Fibroblast of lung (primary cell): ENCODE measurements at regions not wholly inside any gene's neighbourhood (a gene's known extent, or its start where the extent isn't known, plus 50 kb on each side); places are given as distances from the start of the nearest gene placed in this dataset.

ENCODE experiments used
- DNase-seq, 2 donors: peaks; one replicate each; pipeline versions ENCODE4 v3.0.0 to v3.0.0-alpha.2; 2010; ENCODE audit warnings: low read depth in 2 of 2
- H2AFZ ChIP-seq: 2 replicates; pipeline ENCODE4 v1.5.1; 2012; ENCODE audit warnings: low read length, control low read depth, inconsistent platforms
- H3K27ac ChIP-seq: 2 replicates; pipeline ENCODE4 v1.5.1; 2011; ENCODE audit warnings: low read length, control low read depth; ENCODE audit not compliant: insufficient read depth
- H3K27me3 ChIP-seq: 2 replicates; pipeline ENCODE4 v1.5.1; 2011; ENCODE audit warnings: mild to moderate bottlenecking, low read length; ENCODE audit not compliant: control insufficient read depth, insufficient read depth
- H3K36me3 ChIP-seq: 2 replicates; pipeline ENCODE4 v1.5.1; 2011; ENCODE audit warnings: low read length; ENCODE audit not compliant: control insufficient read depth, insufficient read depth
- H3K4me1 ChIP-seq: 2 replicates; pipeline ENCODE4 v1.5.1; 2011; ENCODE audit warnings: low read length; ENCODE audit not compliant: control insufficient read depth, insufficient read depth; ENCODE audit errors: extremely low read depth
- H3K4me2 ChIP-seq: 2 replicates; pipeline ENCODE4 v1.5.1; 2011; ENCODE audit warnings: low read length, control low read depth; ENCODE audit not compliant: insufficient read depth; ENCODE audit errors: extremely low read depth
- H3K4me3 ChIP-seq, 4 experiments: fragments of 200-600 bp in 1 of 4; sonication (generic) in 1 of 4; replicated peaks in 1 of 4; 2 replicates each; pipeline ENCODE4 v1.5.1; 2011 to 2016; ENCODE audit warnings: low read length in 4 of 4, low read depth in 3 of 4, mild to moderate bottlenecking in 3 of 4, control low read depth in 2 of 4, inconsistent platforms in 1 of 4, mixed read lengths in 1 of 4; ENCODE audit not compliant: insufficient read depth in 1 of 4; ENCODE audit errors: control extremely low read depth in 1 of 4
- H3K79me2 ChIP-seq: 2 replicates; pipeline ENCODE4 v1.5.1; 2012; ENCODE audit warnings: mild to moderate bottlenecking, low read length, inconsistent platforms; ENCODE audit not compliant: control insufficient read depth, insufficient read depth
- H3K9ac ChIP-seq: 2 replicates; pipeline ENCODE4 v1.5.1; 2011; ENCODE audit warnings: mild to moderate bottlenecking, low read length, control low read depth; ENCODE audit not compliant: insufficient read depth
- H3K9me3 ChIP-seq: 2 replicates; pipeline ENCODE4 v1.5.1; 2012; ENCODE audit warnings: low read depth, low read length; ENCODE audit not compliant: control insufficient read depth, insufficient read depth
- H4K20me1 ChIP-seq: 2 replicates; pipeline ENCODE4 v1.5.1; 2011; ENCODE audit warnings: low read length; ENCODE audit not compliant: control insufficient read depth, insufficient read depth; ENCODE audit errors: extremely low read depth
- EZH2 ChIP-seq: IDR thresholded peaks from 2 replicates; pipeline ENCODE4 v1.5.1; 2012; ENCODE audit warnings: low read length, control low read depth, mild to moderate bottlenecking; ENCODE audit errors: missing control alignments
- TF ChIP-seq, protein P1 (sequence below), 2 donors: IDR thresholded peaks in 1 of 2; conservative IDR thresholded peaks in 1 of 2; 1 replicate in 1 of 2; 2 replicates in 1 of 2; pipeline ENCODE4 v1.5.1; 2011 to 2012; ENCODE audit warnings: low read length in 2 of 2, control low read depth in 1 of 2, inconsistent platforms in 1 of 2, low read depth in 1 of 2, mild to moderate bottlenecking in 1 of 2

DNA sequence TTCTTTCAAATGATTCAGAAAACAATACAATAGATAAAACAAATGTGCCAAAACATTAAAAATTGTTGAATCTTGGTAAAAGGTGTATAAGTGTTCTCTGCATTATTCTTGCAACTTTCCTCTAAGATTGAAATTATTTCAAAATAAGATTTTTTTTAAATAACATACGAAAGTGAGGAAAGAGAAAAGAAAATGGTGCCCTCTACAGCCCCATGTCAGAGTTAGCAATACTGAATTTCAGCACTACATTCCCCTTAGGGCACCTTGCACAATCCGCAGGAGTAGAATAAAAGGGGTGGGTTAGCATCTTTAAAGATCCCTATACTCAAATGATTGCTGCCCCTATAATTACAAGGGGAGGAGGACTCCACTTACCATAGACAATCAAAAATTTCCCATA, 433.7 kb downstream of the BCL11A start:
- Histone ChIP-seq H3K4me2 (no peak overlapping the region), H4K20me1 (no peaks in the 10 kb centered on the region), H3K4me1 (no peaks in the 10 kb centered on the region), H2AFZ (no peak overlapping the region), H3K27me3 (no peaks in the 10 kb centered on the region), H3K27ac (no peak overlapping the region), H3K9me3 (no peaks in the 10 kb centered on the region), H3K4me3 (no peak overlapping the region), H3K36me3 (no peaks in the 10 kb centered on the region), H3K9ac (no peak overlapping the region), H3K79me2 (no peaks in the 10 kb centered on the region)
- TF ChIP-seq, protein P1, sequence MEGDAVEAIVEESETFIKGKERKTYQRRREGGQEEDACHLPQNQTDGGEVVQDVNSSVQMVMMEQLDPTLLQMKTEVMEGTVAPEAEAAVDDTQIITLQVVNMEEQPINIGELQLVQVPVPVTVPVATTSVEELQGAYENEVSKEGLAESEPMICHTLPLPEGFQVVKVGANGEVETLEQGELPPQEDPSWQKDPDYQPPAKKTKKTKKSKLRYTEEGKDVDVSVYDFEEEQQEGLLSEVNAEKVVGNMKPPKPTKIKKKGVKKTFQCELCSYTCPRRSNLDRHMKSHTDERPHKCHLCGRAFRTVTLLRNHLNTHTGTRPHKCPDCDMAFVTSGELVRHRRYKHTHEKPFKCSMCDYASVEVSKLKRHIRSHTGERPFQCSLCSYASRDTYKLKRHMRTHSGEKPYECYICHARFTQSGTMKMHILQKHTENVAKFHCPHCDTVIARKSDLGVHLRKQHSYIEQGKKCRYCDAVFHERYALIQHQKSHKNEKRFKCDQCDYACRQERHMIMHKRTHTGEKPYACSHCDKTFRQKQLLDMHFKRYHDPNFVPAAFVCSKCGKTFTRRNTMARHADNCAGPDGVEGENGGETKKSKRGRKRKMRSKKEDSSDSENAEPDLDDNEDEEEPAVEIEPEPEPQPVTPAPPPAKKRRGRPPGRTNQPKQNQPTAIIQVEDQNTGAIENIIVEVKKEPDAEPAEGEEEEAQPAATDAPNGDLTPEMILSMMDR (conservative IDR thresholded peaks at IDR 0.05 in 1 of 2, IDR thresholded peaks at IDR 0.05 in 1 of 2; ENCODE audit: low read depth in 1 of 2, low read length in 2 of 2) = no peak
- no peak for TF ChIP-seq EZH2
- DNase-seq = no peak

DNA sequence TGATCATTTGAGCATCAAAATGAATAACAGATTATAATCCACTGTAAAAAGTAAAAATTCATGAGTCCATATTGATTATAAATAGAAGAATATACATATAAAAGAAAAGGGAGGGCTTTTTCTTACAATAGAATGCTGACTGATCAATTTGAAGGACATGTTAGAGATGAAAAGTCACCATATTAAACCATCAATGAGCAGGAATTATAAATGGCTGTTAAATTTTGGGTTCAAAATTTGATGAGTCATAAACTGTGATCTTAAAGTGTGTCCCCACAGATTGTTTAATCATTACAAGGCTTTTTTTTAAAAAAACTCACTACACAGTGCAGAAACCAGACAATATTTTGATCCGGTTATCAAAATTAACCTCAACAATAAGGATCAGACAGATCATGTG, 434.5 kb downstream of the BCL11A start:
- Histone ChIP-seq H3K79me2 (no peaks in the 10 kb centered on the region), H3K27ac (no peak overlapping the region), H3K9ac (no peak overlapping the region), H4K20me1 (no peaks in the 10 kb centered on the region), H3K9me3 (no peaks in the 10 kb centered on the region), H2AFZ (no peak overlapping the region), H3K4me3 (no peak overlapping the region), H3K4me1 (no peaks in the 10 kb centered on the region), H3K36me3 (no peaks in the 10 kb centered on the region), H3K4me2 (no peak overlapping the region), H3K27me3 (no peaks in the 10 kb centered on the region)
- TF ChIP-seq EZH2 = no peak
- TF ChIP-seq, protein P1 (conservative IDR thresholded peaks at IDR 0.05 in 1 of 2, IDR thresholded peaks at IDR 0.05 in 1 of 2; ENCODE audit: low read depth in 1 of 2, low read length in 2 of 2) = no peak
- no peak for DNase-seq

DNA sequence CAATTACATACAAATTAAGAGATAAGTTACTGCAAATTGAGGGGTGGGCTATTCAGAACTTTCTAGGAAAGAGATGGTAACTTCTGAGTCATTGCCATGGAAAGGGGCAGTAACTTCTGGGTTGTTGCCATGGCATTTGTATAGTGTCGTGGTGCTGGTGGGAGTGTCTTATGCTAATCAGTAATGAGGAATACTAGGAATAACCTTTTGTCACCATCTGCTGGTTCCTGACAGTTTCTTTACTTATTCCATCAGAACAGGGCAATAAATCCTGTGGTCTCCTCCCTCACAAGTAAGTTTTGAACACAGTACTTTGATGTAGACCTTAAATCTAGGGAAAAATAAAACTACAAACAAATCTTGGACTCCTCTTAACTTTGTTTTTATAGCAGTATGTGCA, 435.4 kb downstream of the BCL11A start:
- Histone ChIP-seq H2AFZ (no peak overlapping the region), H3K9me3 (no peaks in the 10 kb centered on the region), H3K27me3 (no peaks in the 10 kb centered on the region), H3K4me3 (no peak overlapping the region), H3K4me2 (no peak overlapping the region), H3K27ac (no peak overlapping the region), H3K79me2 (no peaks in the 10 kb centered on the region), H3K36me3 (no peaks in the 10 kb centered on the region), H3K9ac (no peak overlapping the region), H4K20me1 (no peaks in the 10 kb centered on the region), H3K4me1 (no peaks in the 10 kb centered on the region)
- TF ChIP-seq EZH2 = no peak
- no peak for DNase-seq
